MV-4-11 (cell line): ENCODE measurements at regions not wholly inside any gene's neighbourhood (a gene's known extent, or its start where the extent isn't known, plus 50 kb on each side); places are given as distances from the start of the nearest gene placed in this dataset.
A peak's percentile ranks its signal among the peaks of the same experiment; 100 is the strongest.

Experiments used
- DNase-seq: peaks from one replicate; lab custom pipeline; 2025; lab: John Stamatoyannopoulos, UW

GRCh38 chr9:129383561-129384490, 205.8 kb upstream of the IER5L start:
- peak; percentile 89 for DNase-seq

GRCh38 chr9:129383019-129383560, 205.0 kb upstream of the IER5L start:
- no peak for DNase-seq

- no peak for DNase-seq
Measured at GRCh38 chr9:129382281-129383018, 204.4 kb upstream of the IER5L start.

GRCh38 chr9:129381481-129381957, 203.5 kb upstream of the IER5L start:
- no peak for DNase-seq

GRCh38 chr9:129380961-129381401, 202.9 kb upstream of the IER5L start:
- DNase-seq: no peak

- no peak for DNase-seq
Measured at GRCh38 chr9:129379886-129380285, 201.8 kb upstream of the IER5L start.

GRCh38 chr9:129379181-129379836, 201.2 kb upstream of the IER5L start:
- no peak for DNase-seq

- no peak for DNase-seq
Measured at GRCh38 chr9:129377931-129378661, 200.0 kb upstream of the IER5L start.

- DNase-seq: no peak
Measured at GRCh38 chr9:129377181-129377580, 199.1 kb upstream of the IER5L start.

- DNase-seq: no peak
Measured at GRCh38 chr9:129375845-129376244, 197.8 kb upstream of the IER5L start.

GRCh38 chr9:129374651-129375050, 196.6 kb upstream of the IER5L start:
- DNase-seq: no peak

- DNase-seq: no peak
Measured at GRCh38 chr9:129374231-129374630, 196.2 kb upstream of the IER5L start.

GRCh38 chr9:129373361-129373760, 195.3 kb upstream of the IER5L start:
- DNase-seq: no peak

GRCh38 chr9:129370770-129371169, 192.7 kb upstream of the IER5L start:
- no peak for DNase-seq

GRCh38 chr9:129368444-129368978, 190.4 kb upstream of the IER5L start:
- no peak for DNase-seq

- no peak for DNase-seq
Measured at GRCh38 chr9:129367287-129367686, 189.2 kb upstream of the IER5L start.

GRCh38 chr9:129365196-129365595, 187.1 kb upstream of the IER5L start:
- DNase-seq: no peak

GRCh38 chr9:129363216-129363873, 185.3 kb upstream of the IER5L start:
- DNase-seq: no peak

GRCh38 chr9:129362287-129363000, 184.4 kb upstream of the IER5L start:
- no peak for DNase-seq

GRCh38 chr9:129361196-129361595, 183.1 kb upstream of the IER5L start:
- DNase-seq: no peak
